HG03342 (cell line): ENCODE measurements at regions not wholly inside any gene's neighbourhood (a gene's known extent, or its start where the extent isn't known, plus 50 kb on each side); places are given as distances from the start of the nearest gene placed in this dataset.
A peak's percentile ranks its signal among the peaks of the same experiment; 100 is the strongest.

Source experiments
- ATAC-seq: cut with Tn5 transposase; IDR thresholded peaks from one replicate; pipeline ENCODE4 v1.9.1; 2021; ENCODE audit warnings: mild to moderate bottlenecking, moderate library complexity; ENCODE audit not compliant: unreplicated experiment

DNA sequence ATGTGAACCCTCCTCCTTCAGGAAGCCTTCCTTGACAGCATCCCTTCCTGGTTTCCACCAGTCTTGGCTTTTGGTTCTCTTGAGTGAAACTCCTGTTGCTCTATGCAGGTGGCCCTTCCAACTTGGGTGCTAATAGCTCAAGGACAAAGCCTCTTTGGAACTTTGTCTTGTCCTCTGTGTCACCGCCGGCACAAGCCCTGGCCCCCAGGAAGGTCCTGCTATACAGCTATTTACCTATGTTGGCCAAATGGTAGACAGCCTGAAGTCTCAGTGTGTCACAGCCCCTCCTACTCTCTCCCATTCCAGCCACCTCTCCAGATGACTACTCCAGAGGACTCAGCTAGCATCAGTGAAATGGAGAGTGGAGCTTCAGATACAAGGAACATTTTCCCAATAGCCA is 94.7 kb upstream of the ZNF618 start:
- no peak for ATAC-seq

DNA sequence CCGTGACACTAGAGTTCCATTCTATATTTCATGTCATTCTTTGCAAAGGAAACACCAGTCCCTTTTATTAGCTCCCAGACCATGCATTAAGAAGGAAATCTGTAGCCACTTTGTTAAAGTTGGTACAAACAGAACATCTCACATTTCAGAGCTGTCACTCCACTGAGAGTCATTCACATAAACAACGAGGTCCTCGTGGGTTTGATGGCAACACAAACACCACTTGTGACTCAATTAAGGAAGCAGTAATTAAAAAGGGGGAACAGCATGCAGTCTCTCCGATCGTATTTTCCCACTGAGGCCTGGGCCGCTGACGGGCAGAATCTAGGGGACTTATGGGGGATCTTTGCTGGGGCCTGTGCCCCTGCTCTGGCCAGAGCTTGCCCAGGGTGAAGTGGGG is 94.2 kb upstream of the ZNF618 start:
- no peak for ATAC-seq

DNA sequence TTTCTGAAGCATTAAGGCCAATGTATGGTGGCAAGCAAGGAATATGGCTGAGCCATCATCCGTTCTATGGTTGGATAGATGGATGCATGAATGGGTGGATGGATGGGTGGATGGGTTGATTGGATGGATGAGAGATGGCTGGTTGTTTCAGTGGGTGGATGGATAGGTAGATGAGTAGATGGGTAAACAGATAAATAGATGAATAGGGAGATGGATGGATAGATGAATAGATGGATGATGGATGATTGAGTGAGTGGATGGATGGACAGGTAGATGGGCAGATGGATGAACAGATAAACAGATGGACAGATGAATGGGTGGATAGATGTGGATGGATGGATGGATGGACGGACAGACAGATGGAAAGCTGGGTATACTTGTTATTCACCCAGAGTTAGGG is 92.6 kb upstream of the ZNF618 start:
- no peak for ATAC-seq

DNA sequence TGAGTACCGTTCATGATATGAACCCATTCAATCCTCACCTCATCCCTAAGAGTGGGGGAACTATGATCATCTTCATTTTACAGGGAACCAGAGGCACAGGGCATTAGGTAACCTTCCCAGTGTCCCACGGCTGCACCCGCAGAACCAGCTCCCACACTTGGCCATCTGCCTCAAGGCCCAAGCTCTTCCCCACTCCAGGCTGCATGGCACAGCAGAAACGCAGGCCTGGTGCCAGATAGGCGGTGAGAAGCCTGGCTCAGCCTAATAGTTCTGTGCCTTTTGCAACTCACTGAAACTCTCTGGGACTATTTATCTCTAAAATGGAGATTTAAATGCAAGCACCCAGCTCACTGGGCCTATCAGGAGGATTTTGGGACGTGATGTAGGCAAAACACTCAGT is 90.8 kb upstream of the ZNF618 start:
- ATAC-seq, result no peak

DNA sequence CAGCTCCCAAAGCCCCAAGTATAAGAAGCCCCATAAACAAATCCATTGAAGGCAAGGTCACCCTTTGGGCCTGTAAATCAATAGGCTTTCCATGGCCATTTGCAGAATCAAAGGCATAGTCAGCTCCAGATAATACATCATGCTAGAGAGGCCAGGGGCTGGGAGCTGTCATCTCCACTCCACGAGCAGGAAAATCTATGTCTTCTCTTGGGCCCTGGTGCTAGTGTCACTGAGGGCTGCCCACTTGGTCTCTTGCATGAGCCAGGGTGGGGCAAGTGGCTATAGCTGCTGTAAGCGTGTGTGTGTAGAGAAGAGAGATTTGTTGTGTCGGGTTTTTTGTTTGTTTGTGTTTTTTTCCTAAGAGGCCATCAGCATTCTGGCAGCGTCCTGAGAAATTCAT is 90.0 kb upstream of the ZNF618 start:
- no peak for ATAC-seq

DNA sequence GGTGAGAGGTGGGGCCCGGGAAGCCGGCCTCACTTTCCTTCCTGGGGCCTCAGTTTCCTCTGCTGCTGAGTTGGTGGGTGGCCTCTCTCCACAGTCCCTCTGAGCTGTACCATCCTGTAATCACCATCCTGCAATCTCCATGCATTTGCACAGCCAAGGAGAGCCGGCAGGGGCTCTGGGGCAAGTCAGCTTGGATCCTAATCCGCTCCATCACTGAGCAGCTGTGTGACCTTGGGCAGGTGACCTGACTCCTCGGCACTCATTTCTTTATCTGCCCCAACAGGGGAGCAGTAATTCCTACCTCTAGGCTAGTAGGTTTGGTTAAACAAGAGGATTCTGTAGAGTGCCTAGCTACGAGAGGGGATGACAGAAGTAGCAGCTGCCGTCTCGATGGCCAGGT is 88.2 kb upstream of the ZNF618 start:
- ATAC-seq, result no peak

DNA sequence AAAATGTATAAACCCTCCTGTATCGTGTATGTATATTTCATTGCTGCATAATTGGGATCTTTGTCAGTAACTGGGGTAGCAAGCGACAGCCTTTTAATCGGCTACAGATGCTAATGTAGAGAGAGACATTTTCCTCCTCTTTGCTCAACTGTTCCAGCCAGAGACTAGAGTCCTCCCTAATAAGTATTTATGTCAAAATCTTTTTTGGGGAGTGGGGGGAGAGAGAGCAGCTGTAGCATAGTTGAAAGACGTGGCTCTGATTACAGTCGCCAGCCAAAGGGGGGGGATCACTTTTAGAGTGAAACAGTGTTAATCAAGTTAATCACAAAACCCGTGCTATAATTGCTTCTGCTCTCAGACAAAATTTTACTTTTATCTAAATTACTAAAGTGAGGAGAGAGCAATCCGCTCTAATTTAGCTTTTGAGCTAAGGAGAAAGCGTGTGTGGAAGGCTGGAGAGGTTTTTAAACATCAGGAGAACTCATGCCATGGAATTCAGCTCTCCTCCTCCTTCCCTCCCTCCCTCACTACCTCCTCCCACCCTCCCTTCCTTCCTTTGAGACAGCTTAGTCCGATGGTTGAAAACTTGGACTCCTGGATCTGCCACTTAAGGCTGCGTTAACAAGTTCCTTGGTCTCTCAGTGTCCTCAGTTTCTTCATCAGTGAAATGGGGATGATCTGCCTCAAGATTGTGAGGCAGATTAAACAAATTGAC is 87.3 kb upstream of the ZNF618 start:
- no peak for ATAC-seq

DNA sequence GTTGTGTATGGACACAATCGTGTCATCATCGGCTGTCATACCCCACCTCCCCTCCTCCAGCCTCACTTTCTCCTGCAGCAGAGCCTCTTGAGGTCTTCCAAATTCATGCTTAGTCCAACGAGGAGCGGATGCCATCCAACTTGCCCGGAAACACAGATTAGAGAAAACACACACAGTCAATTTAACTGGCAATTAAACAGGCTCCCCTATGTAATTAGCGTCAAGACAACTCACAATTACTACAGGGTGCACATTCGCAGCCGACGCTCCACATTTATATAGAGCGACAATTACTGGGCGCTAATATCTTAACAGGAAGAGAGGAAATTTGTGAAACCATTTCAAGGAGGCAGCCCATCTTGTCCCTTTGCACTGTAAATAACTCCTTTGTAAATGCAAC is 86.0 kb upstream of the ZNF618 start:
- no peak for ATAC-seq

DNA sequence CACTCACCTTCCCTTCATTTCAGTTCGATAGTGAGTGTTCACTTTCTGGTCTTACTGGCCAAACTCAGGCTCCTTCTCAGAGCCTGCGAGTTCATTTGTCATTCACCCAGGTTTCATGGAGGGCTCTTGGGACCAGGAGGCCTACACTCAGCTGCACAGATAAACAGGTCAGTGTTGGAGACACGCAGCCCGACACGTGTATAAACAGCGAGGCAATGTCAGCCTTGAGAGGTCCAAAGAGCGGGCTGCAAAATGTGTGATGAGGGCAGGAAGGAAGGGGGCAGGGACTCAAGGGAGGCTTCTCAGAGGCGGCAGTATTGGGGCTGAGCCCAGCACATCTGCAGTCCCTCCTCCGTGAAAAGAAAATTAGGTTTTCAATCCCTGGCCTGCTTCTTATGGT is 82.6 kb upstream of the ZNF618 start:
- no peak for ATAC-seq

DNA sequence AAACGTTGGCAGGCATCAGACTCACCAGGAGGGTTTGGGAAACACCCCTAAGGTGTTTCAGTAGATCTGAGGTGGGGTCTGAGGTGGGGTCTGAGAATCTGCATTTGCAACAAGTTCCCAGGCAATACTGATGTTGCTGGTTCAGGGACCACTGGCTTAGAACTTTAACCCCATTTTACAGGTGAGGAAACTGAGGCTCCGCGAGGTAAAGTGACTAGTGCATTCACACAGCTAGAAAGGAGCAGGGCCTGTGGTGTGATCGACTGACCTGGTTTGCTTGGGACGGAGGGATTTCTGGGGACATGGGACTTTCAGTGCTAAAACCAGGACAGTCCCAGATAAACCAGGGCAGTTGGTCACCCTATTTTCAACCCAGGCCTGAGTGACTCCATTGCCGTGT is 81.4 kb upstream of the ZNF618 start:
- no peak for ATAC-seq

DNA sequence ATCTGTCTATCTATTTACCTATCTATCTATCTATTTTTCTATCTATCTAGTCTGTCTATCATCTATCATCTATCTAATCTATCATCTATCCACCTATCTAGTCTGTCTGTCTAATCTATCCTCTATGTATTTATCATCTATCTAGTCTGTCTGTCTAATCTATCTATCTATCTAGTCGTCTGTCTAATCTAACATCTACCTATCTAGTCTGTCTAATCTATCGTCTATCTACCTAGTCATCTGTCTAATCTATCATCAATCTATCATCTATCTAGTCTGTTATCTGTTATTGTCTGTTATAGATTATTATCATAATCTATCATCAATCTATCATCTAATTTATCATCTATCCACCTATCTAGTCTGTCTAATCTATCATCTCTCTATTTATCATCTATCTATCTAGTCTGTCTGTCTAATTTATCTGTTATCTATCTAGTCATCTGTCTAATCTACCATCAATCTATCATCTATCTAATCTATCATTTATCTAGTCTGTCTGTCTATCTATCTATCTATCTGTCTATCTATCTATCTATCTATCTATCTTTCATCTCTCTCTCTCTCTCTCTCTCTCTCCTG is 80.2 kb upstream of the ZNF618 start:
- ATAC-seq, result no peak

DNA sequence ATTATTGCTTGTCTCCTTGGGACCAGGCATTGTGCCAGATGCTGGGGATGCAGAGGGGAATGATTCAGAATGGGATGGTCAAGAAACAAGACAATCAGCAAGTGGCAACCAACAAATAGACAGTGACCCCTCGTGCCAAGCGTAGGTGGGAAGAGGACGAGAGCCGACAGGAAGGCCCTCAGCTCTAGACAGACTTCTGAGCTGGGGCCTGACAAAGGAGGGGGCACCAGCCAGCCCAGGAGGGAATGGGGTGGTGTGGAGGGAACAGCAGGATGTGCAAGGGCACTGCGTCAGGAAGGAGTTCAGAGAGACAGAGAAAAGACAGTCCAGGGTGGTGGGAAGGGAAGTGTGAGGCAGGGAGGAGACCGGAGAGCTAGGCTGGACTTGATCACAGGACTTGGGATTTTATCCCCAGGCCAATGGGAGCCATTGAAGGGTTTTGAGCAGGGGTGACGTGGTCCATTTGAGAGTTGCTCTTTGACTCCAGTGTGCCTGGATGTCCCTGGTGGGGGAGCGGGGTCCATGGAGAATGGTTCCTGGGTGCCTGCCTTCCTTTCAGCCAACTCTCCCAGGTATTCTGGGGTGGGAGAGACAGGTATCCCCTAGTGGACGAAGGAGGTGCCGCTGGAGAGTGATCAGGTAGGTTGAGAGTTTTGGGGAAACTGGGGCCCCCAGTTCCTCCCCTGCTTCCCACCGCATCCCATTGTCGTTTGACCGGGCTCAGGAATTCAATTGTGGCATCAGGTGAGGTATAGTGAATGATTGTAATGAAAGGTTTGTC is 79.3 kb upstream of the ZNF618 start:
- ATAC-seq, result no peak

DNA sequence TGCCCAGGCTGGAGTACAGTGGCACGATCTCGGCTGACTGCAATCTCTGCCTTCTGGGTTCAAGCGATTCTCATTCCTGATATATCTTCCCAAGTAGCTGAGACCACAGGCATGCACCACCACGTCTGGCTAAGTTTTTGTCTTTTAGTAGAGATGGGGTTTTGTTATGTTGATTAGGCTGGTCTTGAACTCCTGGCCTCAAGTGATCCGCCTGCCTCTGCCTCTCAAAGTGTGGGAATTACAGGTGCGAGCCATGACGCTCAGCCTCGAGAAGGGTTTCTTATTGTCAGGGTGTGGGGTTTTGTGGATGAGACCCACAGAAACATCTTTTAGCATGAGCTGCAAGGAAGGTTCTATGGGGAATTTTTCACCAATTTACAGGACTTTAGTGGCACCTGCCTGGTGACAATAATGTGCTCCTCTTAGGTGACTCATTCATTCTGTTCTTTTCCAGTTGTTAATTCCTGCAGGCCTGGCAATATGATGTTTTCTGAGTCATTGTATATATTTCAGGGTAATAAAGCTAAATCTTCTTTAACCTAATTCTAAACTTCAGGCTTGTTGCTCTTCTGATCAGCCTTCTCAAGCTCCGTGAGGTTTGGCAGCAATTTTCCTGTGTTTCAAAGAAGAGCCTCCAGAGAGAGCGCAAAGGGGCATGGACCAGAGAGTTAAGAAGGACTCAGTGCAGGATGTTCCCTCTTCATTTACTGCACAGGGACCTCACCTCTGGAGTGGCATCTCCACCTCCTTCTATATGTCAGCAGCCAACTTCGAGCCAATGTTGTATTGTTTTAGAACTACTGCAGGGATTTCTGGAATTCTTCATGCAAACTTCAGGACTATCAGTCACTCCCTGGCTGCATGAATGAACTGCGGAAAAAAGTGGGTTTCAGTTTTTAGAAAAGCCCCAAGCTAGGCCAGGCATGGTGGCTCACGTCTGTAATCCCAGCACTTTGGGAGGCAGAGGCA is 77.8 kb upstream of the ZNF618 start:
- ATAC-seq, result no peak

DNA sequence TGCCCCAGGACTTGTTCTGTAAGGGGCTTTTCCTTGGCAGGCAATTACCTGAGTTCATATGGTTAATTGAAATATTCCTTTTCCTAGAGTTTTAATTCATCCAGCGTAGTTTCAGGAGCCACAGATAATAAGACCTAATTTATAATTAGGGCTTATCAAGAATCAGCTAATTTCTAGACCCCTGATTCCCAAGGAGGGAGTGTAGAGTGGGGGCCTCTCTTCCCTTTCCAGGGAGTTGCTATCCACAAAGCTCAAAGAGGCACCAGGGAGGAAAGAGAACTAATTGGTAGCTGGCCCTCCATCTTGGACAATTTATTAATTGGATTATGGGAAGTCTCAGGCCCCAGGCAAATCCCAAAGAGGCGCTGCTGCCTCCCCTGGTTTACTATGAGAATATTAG is 75.8 kb upstream of the ZNF618 start:
- ATAC-seq, result no peak

DNA sequence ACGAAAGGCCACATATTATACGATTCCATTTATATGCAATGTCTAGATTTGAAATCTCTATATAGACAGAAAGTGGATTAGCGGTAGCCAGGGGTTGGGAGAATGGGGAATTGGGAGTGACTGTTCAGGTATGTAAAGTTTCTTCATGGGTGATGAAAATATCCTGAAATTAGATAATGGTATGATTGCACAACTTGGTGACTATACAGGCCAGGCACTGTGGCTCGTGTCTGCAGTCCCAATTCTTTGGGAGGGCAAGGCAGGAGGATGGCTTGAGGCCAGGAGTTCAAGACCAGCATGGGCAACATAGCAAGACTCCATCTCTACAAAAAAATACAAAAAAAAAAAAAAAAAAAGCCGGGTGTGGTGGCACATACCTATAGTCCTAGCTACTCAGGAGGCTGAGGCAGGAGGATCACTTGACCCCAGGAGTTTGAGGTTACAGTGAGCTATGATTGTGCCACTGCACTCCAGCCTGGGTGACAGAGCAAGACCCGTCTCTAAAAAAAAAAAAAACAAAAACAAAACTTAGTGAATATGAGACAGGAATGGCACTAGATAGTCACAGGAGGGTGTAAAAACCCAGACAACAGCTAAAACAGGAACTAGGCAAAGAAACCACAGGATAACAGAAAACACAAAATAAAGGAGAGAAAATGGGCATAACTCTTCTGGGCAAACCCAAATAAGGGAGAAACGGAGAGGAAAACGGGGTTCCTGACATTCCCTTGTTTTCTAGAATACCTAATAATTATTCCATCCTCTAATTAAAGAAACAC is 72.1 kb upstream of the ZNF618 start:
- ATAC-seq, result no peak

DNA sequence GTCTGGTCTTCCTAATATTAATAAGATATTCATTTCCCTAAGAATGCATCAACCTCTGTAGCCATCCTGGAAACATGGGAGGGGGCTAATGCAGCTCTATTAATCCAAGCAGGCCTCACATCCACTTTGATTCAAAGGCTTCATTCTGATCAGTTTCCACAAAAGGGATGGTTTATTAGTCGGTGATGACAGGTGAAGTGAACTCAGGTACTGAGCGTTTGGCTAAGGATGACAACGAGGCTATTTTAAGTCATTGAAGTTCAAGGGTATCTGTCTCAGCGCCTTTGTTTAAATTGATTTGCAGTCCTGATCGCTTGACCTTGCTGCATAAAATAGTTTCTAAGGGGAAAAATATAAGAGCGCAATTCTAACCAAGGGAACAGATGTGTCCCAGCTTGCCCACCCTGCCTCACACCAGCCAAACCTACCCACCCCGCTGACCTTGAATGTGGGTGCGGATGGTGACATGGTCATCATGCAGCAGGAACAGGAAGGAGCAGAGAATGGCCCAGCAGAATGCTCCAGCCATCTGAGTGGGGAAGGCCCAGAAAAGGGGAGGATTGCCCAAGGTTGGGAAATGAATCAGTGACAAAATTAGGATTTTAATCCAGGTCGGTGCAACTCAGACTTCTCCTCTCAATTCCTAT is 70.5 kb upstream of the ZNF618 start:
- no peak for ATAC-seq

DNA sequence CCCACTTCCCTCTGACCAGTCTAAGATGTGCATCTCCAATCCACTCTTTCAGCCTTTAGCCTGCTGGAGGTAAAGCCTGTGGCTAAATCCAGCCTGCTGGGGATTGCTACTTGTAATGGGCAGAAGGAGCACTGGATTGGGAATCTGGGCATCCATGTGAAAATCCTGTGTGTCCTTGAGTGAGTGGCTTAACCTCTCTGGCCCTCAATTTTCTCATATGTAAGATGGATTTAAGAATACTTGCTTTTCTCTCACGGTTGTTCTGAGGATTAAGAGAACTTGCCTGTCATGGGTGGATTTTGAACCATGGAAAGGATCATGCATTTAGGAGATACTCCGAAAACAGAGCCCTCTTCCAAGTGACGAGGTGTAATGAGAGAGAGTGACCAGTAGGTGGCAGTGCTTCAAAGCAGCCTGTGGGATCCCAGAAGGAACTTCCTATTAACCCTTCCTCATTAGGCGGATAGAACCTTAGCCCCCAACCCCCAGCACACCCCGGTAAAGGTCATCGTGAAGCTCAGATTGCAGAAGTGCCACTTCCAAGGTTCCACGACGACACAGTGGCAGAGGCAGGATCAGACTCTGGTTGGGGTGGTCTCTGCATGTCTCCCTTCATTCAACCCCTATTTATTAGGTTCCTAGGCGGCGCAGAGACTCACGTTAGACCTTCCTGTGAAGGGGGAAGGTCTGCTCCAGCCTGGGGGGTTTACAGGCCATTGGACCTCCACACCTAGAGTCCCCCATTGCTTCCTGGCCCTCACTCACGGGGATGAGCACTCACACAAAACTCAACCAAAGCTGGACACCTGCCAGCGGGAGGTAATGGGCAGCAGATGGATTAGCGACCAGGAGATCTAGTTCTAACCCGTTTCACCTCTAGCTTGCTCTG is 68.7 kb upstream of the ZNF618 start:
- ATAC-seq, result peak; percentile 66

DNA sequence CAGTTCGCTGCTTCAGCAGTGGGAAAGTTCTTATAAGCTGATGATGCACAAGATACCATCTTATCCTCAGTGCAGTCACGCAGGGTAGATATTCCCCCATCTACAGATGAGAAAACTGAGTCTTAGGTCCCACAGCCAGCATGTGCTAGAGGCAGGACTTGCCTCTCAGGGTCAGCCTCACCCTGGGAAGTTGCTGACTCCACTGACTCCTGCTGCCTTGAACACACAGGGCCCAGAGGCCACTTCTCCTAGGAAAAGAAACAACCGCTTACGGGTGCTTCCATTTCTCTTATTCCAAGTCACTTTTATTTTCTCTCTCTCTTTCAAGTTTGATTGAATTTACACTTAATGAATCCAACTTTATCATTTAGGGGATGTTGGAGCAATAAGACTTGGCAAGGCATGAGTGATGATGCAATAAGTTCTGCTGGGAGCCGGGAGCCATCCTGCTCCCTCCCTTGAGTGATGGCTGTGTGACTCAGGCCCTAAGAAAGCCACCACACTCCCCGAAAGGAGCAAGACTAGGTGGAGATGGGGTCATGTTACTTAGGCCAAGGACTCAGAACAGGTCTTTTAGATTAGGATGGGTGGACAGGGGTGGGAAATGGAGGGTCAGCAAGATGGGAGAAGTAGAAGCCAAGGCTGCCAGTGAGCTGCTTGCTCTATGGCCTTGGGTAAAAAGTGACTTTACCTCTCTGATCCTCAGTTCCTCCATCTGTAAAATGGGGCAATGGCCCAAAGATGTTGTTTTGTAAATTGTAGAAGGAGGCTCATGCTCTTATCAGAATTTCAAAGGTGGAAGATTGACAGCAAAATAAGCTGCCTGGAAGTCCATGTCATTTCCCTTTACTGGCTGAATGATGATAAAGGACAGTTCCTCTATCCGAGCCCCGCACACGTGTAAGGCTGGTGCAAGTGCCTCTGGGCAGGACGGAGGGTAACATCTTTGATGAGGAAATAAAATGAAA is 67.4 kb upstream of the ZNF618 start:
- no peak for ATAC-seq
